ENCODE measurements at regions not wholly inside any gene's neighbourhood (a gene's known extent, or its start where the extent isn't known, plus 50 kb on each side); places are given as distances from the start of the nearest gene placed in this dataset.
A peak's percentile ranks its signal among the peaks of the same experiment; 100 is the strongest.

DNA sequence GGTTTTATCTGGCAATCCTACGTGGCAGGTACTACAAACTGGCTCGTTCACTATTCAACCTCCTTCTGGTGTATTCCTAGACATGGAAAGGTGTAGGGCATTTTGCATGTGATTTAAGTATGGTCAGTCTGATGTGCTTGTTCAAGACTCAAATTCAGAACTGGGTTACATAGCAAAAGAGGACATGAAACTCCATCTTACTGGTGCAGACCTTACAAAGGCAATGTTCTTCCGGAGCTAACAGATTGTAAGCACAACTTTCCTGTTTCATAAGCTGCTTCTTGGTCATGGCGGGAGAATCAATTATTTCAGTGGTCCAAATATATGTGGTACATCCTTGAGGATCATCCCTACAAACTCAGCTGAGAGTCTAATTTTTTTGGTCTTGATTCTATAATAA lies 703.4 kb downstream of the EPM2A start:
- Histone ChIP-seq H3K9me3 (no peaks in the 10 kb centered on the region), H3K36me3 (no peaks in the 10 kb centered on the region), H3K4me1 (peaks cover 26% of the 10 kb centered on the region), H3K4me3 (ENCODE audit: low read depth, low read length) (no peak overlapping the region), H3K27me3 (no peaks in the 10 kb centered on the region)
- DNase-seq: no peak
- TF ChIP-seq, protein P1, sequence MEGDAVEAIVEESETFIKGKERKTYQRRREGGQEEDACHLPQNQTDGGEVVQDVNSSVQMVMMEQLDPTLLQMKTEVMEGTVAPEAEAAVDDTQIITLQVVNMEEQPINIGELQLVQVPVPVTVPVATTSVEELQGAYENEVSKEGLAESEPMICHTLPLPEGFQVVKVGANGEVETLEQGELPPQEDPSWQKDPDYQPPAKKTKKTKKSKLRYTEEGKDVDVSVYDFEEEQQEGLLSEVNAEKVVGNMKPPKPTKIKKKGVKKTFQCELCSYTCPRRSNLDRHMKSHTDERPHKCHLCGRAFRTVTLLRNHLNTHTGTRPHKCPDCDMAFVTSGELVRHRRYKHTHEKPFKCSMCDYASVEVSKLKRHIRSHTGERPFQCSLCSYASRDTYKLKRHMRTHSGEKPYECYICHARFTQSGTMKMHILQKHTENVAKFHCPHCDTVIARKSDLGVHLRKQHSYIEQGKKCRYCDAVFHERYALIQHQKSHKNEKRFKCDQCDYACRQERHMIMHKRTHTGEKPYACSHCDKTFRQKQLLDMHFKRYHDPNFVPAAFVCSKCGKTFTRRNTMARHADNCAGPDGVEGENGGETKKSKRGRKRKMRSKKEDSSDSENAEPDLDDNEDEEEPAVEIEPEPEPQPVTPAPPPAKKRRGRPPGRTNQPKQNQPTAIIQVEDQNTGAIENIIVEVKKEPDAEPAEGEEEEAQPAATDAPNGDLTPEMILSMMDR (IDR thresholded peaks at IDR 0.05; ENCODE audit: low read depth, low read length): no peak

DNA sequence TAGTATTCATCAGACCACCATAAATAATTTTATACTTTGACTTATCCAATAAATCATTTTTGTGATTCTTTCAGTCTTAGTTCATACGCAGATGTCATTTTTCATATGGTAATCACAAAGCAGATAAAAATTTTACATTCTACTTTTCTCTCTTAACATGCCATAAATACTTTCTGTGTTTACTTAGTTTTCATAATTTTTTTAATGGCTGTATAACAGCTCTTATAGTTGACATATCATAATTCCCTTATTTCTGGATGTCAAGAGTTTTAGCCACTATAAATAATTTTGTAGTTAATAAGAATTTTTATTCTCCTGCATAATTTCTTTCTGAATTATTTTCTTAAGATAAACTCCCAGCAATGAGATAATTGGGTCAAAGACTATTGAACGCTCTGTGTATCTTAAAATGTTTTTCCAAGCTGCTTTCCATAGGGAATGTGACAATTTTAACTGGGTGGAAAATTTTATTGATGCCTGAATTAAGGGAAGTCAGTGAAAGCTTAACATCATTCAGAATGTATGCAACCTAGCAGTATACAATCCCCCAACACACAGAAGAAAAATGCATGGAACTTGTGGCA lies 702.7 kb downstream of the EPM2A start:
- Histone ChIP-seq H3K9me3 (no peaks in the 10 kb centered on the region), H3K27me3 (no peaks in the 10 kb centered on the region), H3K36me3 (no peaks in the 10 kb centered on the region), H3K4me3 (ENCODE audit: low read depth, low read length) (no peak overlapping the region), H3K4me1 (peaks cover 29% of the 10 kb centered on the region)
- TF ChIP-seq, protein P1 (IDR thresholded peaks at IDR 0.05; ENCODE audit: low read depth, low read length): no peak
- no peak for DNase-seq

DNA sequence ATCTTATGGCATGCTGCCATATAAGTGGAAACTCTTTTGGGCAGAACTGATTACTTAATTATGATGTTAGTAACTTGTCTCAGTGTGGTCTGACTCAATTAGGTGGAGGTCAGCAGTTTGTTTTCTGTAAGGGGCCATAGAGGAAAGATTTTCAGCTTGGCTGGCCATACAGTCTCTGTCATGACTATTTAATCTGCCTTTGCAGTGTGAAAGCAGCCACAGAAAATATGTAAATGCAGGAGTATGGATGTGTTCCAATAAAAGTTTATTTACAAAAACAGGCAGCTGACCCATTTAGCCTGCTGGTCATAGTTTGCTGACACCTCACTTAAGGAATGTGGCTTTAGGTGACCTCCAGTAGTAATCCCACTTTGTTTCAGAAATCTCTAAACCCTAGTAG lies 700.7 kb downstream of the EPM2A start:
- TF ChIP-seq, protein P1 (IDR thresholded peaks at IDR 0.05; ENCODE audit: low read depth, low read length): no peak
- no peak for DNase-seq

DNA sequence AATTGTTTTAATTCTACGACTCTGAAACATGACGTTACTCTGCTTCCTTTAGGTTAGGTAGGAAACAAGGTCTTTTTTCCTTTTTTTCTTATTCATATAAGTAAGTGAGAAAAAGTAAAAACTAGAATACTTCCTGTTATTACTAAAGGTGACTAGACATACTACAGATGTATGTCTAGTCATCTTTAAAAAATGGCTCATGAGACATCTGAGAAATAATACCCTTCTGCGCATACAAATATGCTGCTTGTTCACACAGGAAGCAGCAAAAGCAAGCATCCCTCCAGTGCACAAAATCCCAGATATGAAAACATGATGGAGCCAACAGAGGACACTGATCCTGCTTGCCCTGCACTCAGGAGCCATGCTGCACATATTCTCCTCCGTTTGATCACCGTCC lies 699.1 kb downstream of the EPM2A start:
- TF ChIP-seq, protein P1 (IDR thresholded peaks at IDR 0.05; ENCODE audit: low read depth, low read length): no peak
- Histone ChIP-seq H3K36me3 (no peaks in the 10 kb centered on the region), H3K4me3 (ENCODE audit: low read depth, low read length) (no peak overlapping the region), H3K4me1 (peaks cover 21% of the 10 kb centered on the region), H3K9me3 (no peaks in the 10 kb centered on the region), H3K27me3 (no peaks in the 10 kb centered on the region)
- DNase-seq: peak; percentile 15

More for the DNA sequence above, 700.7 kb downstream of the EPM2A start:
- Histone ChIP-seq H3K27me3 (no peaks in the 10 kb centered on the region), H3K4me1 (peaks cover 28% of the 10 kb centered on the region), H3K9me3 (no peaks in the 10 kb centered on the region), H3K4me3 (ENCODE audit: low read depth, low read length) (no peak overlapping the region), H3K36me3 (no peaks in the 10 kb centered on the region)

DNA sequence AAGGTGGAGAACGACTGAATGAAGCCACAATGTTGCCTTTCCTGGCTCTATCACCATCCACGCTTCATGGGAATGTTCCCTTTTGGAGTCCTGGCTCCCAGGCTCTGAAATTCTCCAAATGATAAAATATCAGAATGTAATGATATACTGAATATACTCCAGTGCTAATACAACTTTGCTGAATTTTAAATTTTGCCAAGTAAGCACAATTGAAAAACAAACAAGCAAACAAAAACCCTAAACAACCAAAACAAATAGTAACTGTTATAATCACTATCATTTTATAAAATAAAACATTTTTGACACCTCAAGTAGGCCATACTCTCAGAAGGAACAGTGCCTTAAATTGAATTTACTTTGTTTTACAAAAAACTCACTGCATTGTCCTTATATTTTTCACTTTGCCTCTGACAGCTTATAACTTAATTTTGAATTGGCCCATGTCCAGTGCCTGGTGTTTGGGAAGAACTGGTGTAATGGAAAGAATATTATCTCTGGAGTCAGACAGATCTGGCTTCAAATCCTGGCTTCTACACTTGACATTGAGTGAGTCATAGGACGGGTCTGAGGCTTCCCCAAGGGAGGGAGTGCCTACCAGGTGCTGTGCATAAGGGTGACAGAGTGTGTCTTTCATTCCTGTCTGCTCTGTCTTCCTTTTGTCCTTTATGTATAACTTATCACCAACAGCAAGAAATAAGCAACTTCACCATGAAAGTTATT lies 698.3 kb downstream of the EPM2A start:
- no peak overlapping the region for H3K4me3 ChIP-seq (ENCODE audit: low read depth, low read length)
- H3K9me3 ChIP-seq: no peaks in the 10 kb centered on the region
- TF ChIP-seq, protein P1 (IDR thresholded peaks at IDR 0.05; ENCODE audit: low read depth, low read length): no peak
- no peaks in the 10 kb centered on the region for H3K36me3 ChIP-seq
- no peaks in the 10 kb centered on the region for H3K27me3 ChIP-seq
- H3K4me1 ChIP-seq: peaks cover 21% of the 10 kb centered on the region
- DNase-seq: peak; percentile 86

DNA sequence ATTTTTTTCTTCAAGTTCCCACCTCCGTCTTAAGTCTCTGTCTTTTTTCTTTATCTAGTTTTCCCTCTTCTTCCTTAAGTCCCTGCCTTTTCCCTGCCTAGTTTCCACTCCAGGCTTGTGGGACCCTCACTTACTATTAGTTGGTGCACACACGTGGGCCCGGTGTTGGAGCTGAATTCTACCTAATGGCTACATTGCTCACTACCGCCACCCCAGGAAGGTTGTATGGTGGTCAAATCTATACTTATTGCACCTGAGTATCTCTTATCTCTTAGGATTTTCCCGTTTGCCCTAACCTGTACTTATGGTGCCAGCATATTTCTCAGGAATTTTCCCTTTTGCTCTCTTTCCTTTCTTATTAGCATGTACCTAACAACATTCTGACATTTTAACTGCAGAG lies 692.8 kb downstream of the EPM2A start:
- no peaks in the 10 kb centered on the region for H3K27me3 ChIP-seq
- peak; percentile 20 for DNase-seq
- TF ChIP-seq, protein P1 (IDR thresholded peaks at IDR 0.05; ENCODE audit: low read depth, low read length): peak; percentile 35; the same call in 1 of the 2 replicates

More for the DNA sequence above, 692.8 kb downstream of the EPM2A start:
- Histone ChIP-seq H3K4me3 (ENCODE audit: low read depth, low read length) (no peak overlapping the region), H3K4me1 (peaks cover 10% of the 10 kb centered on the region), H3K36me3 (no peaks in the 10 kb centered on the region), H3K9me3 (no peaks in the 10 kb centered on the region)
